Parathyroid adenoma (tissue), 2 donors: ENCODE measurements at regions not wholly inside any gene's neighbourhood (a gene's known extent, or its start where the extent isn't known, plus 50 kb on each side); places are given as distances from the start of the nearest gene placed in this dataset.

ENCODE experiments used
- H2AFZ ChIP-seq: fragments of 300-600 bp; sonication (generic); one replicate; pipeline ENCODE4 v1.7.0; 2017; ENCODE audit warnings: antibody characterized with exemption, mild to moderate bottlenecking
- H3K27ac ChIP-seq: fragments of 300-600 bp; sonication (generic); one replicate; pipeline ENCODE4 v1.7.0; 2017
- H3K27me3 ChIP-seq: fragments of 300-600 bp; sonication (generic); one replicate; pipeline ENCODE4 v1.7.0; 2017; ENCODE audit warnings: low read length; ENCODE audit not compliant: control insufficient read depth, insufficient read depth
- H3K36me3 ChIP-seq: fragments of 300-600 bp; sonication (generic); one replicate; pipeline ENCODE4 v1.7.0; 2017; ENCODE audit warnings: low read length; ENCODE audit not compliant: control insufficient read depth, insufficient read depth
- H3K4me1 ChIP-seq: fragments of 300-600 bp; sonication (generic); one replicate; pipeline ENCODE4 v1.7.0; 2017; ENCODE audit warnings: control low read depth
- H3K4me2 ChIP-seq: fragments of 300-600 bp; sonication (generic); one replicate; pipeline ENCODE4 v1.7.0; 2017; ENCODE audit warnings: low read length
- H3K4me3 ChIP-seq: fragments of 300-600 bp; sonication (generic); one replicate; pipeline ENCODE4 v1.7.0; 2017; ENCODE audit warnings: low read depth, low read length
- H3K79me2 ChIP-seq: fragments of 300-600 bp; sonication (generic); one replicate; pipeline ENCODE4 v1.7.0; 2017; ENCODE audit warnings: control low read depth
- H3K9ac ChIP-seq: fragments of 300-600 bp; sonication (generic); one replicate; pipeline ENCODE4 v1.7.0; 2017; ENCODE audit warnings: mild to moderate bottlenecking
- H3K9me3 ChIP-seq: fragments of 300-600 bp; sonication (generic); one replicate; pipeline ENCODE4 v1.7.0; 2017; ENCODE audit warnings: low read length; ENCODE audit not compliant: control insufficient read depth
- CTCF ChIP-seq: fragments of 300-600 bp; sonication (generic); IDR thresholded peaks from one replicate; pipeline ENCODE4 v1.7.0; 2017; ENCODE audit warnings: antibody characterized with exemption, mild to moderate bottlenecking
- donor health status: primary hyperparathyroidism.

GRCh38 chr6:77073410-77073760, 389.9 kb downstream of the HTR1B start:
- H3K9me3 ChIP-seq, result no peaks in the 10 kb centered on the region
- no peaks in the 10 kb centered on the region for H3K4me1 ChIP-seq
- no peak overlapping the region for H3K27ac ChIP-seq
- H3K79me2 ChIP-seq, result no peaks in the 10 kb centered on the region
- H3K27me3 ChIP-seq, result no peaks in the 10 kb centered on the region
- H2AFZ ChIP-seq, result no peak overlapping the region
- TF ChIP-seq CTCF, result no peak
- no peak overlapping the region for H3K4me3 ChIP-seq
- H3K9ac ChIP-seq, result no peak overlapping the region
- H3K36me3 ChIP-seq, result no peaks in the 10 kb centered on the region
- H3K4me2 ChIP-seq, result no peak overlapping the region

GRCh38 chr6:77072694-77073409, 390.4 kb downstream of the HTR1B start:
- H3K79me2 ChIP-seq, result no peaks in the 10 kb centered on the region
- no peak for TF ChIP-seq CTCF
- H2AFZ ChIP-seq, result no peak overlapping the region
- no peak overlapping the region for H3K9ac ChIP-seq
- H3K36me3 ChIP-seq, result no peaks in the 10 kb centered on the region
- H3K4me2 ChIP-seq, result no peak overlapping the region
- H3K27me3 ChIP-seq, result no peaks in the 10 kb centered on the region
- H3K27ac ChIP-seq, result no peak overlapping the region
- H3K4me1 ChIP-seq, result no peaks in the 10 kb centered on the region
- no peak overlapping the region for H3K4me3 ChIP-seq
- no peaks in the 10 kb centered on the region for H3K9me3 ChIP-seq

GRCh38 chr6:77063494-77063893, 399.8 kb downstream of the HTR1B start:
- Histone ChIP-seq H3K79me2 (no peaks in the 10 kb centered on the region), H3K9me3 (no peaks in the 10 kb centered on the region), H3K4me3 (no peak overlapping the region), H3K4me1 (no peaks in the 10 kb centered on the region), H3K9ac (no peak overlapping the region), H3K27me3 (no peaks in the 10 kb centered on the region), H3K36me3 (no peaks in the 10 kb centered on the region), H3K27ac (no peak overlapping the region), H2AFZ (no peak overlapping the region), H3K4me2 (no peak overlapping the region)
- no peak for TF ChIP-seq CTCF

DNA sequence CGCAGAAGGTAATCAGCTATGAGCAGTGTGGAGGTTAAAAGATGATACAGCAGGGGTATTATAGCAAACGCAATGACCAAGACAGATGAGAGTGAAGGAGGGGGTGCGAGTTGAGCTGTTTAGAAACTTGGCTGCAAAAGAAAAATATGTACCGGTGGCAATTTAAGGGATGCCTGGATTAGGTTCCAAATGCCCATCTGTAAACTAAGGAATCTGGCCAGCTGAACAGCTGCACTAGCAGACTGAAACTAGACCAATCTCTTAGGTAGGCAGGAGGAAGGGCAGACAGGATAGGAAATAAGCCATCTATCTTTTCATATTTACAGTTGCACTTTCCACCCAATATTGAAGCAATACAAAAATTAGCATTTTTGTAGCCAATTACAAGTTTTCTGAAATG, 407.6 kb downstream of the HTR1B start:
- Histone ChIP-seq H3K9ac (no peak overlapping the region), H2AFZ (no peak overlapping the region), H3K9me3 (no peaks in the 10 kb centered on the region), H3K27ac (no peak overlapping the region), H3K36me3 (no peaks in the 10 kb centered on the region), H3K4me3 (no peak overlapping the region), H3K27me3 (no peaks in the 10 kb centered on the region), H3K79me2 (no peaks in the 10 kb centered on the region), H3K4me1 (no peaks in the 10 kb centered on the region), H3K4me2 (no peak overlapping the region)
- TF ChIP-seq CTCF, result no peak

DNA sequence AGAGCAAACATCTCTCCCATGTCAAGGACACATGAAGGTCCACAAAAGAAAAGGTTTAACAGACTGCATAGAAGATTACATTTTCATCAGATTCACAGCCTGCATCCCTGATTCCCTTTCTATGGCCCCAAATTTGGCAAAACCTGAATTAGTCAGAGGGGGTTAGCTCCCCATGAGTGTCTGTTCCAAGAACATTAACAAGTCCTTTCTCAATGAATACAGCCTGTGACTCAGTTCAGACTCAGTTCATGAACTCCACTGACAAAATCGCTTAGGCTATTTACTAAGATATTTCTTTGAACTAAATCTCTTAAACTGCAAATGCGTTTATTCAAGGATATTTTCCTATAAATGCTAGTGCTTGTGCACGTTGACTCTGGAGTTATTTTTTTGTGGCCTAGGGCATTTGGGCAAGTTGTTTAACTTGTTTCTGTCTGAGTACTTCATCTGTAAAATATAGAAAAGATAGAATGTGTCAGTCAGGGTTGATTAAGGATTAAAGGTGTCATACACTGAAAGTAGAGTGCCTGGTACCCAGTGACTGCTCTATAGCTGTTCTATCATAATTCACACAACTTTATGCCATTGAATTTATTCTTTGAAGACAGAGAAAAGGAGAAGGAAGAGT, 422.6 kb downstream of the HTR1B start:
- Histone ChIP-seq H3K9ac (no peak overlapping the region), H3K9me3 (no peaks in the 10 kb centered on the region), H3K36me3 (no peaks in the 10 kb centered on the region), H2AFZ (no peak overlapping the region), H3K4me3 (no peak overlapping the region), H3K27ac (no peak overlapping the region), H3K79me2 (no peaks in the 10 kb centered on the region), H3K4me1 (no peaks in the 10 kb centered on the region), H3K27me3 (no peaks in the 10 kb centered on the region), H3K4me2 (no peak overlapping the region)
- no peak for TF ChIP-seq CTCF
